Thyroid gland (tissue), 4 donors: ENCODE measurements at regions not wholly inside any gene's neighbourhood (a gene's known extent, or its start where the extent isn't known, plus 50 kb on each side); places are given as distances from the start of the nearest gene placed in this dataset.

ENCODE experiments used
- DNase-seq, 2 donors: peaks; one replicate each; pipeline ENCODE4 v3.0.0-alpha.2; 2019
- H3K27ac ChIP-seq, 3 donors: fragments of 200-600 bp; sonication (generic); 1 replicate in 2 of 3; 2 replicates in 1 of 3; pipeline ENCODE4 v1.5.1; 2016 to 2019; ENCODE audit warnings: mild to moderate bottlenecking in 1 of 3, moderate library complexity in 1 of 3
- H3K27me3 ChIP-seq: fragments of 200-600 bp; sonication (generic); one replicate; pipeline ENCODE4 v1.5.1; 2019
- H3K36me3 ChIP-seq, 2 donors: fragments of 200-600 bp; sonication (generic); one replicate each; pipeline ENCODE4 v1.5.1; 2016 to 2019
- H3K4me1 ChIP-seq, 2 donors: fragments of 200-600 bp; sonication (generic); one replicate each; pipeline ENCODE4 v1.5.1; 2017 to 2019
- H3K4me3 ChIP-seq, 3 donors: fragments of 200-600 bp; sonication (generic); replicated peaks in 1 of 3; 1 replicate in 2 of 3; 2 replicates in 1 of 3; pipeline ENCODE4 v1.5.1; 2016; ENCODE audit warnings: mild to moderate bottlenecking in 1 of 3
- H3K9me3 ChIP-seq: fragments of 200-600 bp; sonication (generic); one replicate; pipeline ENCODE4 v1.5.1; 2017
- POLR2A ChIP-seq, 2 donors: fragments of 450-650 bp; IDR thresholded peaks; one replicate each; pipeline ENCODE4 v1.6.1; 2017; ENCODE audit warnings: antibody characterized with exemption in 2 of 2, mild to moderate bottlenecking in 2 of 2, moderate library complexity in 1 of 2
- WGBS, 2 donors: methylation state at CpG; one replicate each; pipeline ENCODE4 v1.1.5; 2017; 5-methylcytosine and 5-hydroxymethylcytosine counted together
- intact Hi-C: fragments of 100-400 bp; cut with DNase I; formaldehyde crosslinking; loops from one replicate; pipeline ENCODE4 v1.15.1; 2023
- TF ChIP-seq, protein P1 (sequence below), 6 experiments: fragments of 200-600 bp in 3 of 6; fragments of 450-650 bp in 3 of 6; sonication (generic) in 3 of 6; IDR thresholded peaks; one replicate each; pipeline ENCODE4 v1.5.1; 2016 to 2019; ENCODE audit warnings: antibody characterized with exemption in 6 of 6, mild to moderate bottlenecking in 2 of 6, inconsistent platforms in 1 of 6, moderate library complexity in 1 of 6

DNA sequence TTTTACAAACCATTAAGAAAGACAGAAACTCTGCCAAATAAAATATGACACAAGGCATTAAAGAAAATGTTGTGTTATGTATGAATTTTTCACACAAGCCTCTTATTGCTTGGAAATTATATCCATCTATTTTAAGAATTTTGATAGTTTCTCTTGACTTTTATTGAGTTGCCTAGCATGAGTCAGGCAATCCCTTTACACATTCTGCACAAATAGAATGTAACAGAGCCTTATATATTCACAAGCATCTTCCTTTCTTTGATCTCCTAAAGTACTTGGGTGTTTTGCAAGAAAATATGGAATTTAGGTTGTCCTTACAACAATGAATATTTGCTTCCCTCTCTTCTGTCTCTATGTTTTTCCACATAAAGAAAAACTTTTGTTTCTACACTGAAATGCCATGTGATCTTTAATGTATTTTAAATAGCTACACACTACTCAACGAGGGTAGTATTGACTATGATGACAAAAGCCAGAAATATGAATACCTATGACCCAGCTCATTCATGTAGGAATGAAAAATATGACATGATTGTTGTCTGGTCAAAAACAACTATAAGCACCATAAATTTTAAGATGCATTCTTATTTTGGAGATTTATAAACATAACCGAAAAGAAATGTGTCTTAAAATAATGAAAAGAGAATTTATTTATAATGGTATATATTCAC, 398.8 kb downstream of the GUCY1A2 start:
- H3K27me3 ChIP-seq: no peaks in the 10 kb centered on the region
- no peaks in the 10 kb centered on the region for H3K36me3 ChIP-seq
- H3K27ac ChIP-seq: no peak overlapping the region
- no peaks in the 10 kb centered on the region for H3K9me3 ChIP-seq
- TF ChIP-seq, protein P1, sequence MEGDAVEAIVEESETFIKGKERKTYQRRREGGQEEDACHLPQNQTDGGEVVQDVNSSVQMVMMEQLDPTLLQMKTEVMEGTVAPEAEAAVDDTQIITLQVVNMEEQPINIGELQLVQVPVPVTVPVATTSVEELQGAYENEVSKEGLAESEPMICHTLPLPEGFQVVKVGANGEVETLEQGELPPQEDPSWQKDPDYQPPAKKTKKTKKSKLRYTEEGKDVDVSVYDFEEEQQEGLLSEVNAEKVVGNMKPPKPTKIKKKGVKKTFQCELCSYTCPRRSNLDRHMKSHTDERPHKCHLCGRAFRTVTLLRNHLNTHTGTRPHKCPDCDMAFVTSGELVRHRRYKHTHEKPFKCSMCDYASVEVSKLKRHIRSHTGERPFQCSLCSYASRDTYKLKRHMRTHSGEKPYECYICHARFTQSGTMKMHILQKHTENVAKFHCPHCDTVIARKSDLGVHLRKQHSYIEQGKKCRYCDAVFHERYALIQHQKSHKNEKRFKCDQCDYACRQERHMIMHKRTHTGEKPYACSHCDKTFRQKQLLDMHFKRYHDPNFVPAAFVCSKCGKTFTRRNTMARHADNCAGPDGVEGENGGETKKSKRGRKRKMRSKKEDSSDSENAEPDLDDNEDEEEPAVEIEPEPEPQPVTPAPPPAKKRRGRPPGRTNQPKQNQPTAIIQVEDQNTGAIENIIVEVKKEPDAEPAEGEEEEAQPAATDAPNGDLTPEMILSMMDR (IDR thresholded peaks at IDR 0.05): no peak
- intact Hi-C loops: no loop called here
- H3K4me1 ChIP-seq: no peaks in the 10 kb centered on the region
- 72 to 83% methylated on average over 2 of the region's 2 CpGs for whole genome bisulfite sequencing, 2 donors
- no peak overlapping the region for H3K4me3 ChIP-seq
- DNase-seq: no peak

DNA sequence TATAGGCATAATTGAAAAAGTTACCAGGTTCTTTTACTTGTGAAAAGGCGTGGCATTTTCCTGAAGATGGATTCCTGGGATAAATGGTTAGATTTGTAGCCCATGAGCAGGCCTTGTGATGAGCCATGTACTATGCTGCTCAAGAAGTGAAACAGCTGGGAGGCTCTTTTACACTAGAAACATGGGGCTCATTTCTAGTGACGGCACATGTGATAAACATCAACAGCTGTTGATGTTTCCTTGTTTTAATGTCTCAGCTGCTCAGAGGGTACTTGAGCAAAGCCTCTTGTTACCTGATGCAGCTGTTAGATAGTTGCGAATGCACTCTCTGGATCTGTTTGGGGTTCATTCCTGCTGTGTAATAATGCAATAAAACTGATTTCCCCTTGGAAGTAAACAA, 396.8 kb downstream of the GUCY1A2 start:
- Histone ChIP-seq H3K36me3 (no peaks in the 10 kb centered on the region), H3K9me3 (no peaks in the 10 kb centered on the region), H3K4me3 (no peak overlapping the region), H3K27me3 (no peaks in the 10 kb centered on the region), H3K27ac (no peak overlapping the region), H3K4me1 (no peaks in the 10 kb centered on the region)
- TF ChIP-seq POLR2A (IDR thresholded peaks at IDR 0.05): no peak
- TF ChIP-seq, protein P1 (IDR thresholded peaks at IDR 0.05): no peak
- DNase-seq: no peak
- WGBS, 2 donors: 64 to 82% methylated on average over 3 of the region's 3 CpGs
- intact Hi-C loops: no loop called here
